HepG2 (cell line): ENCODE measurements at regions not wholly inside any gene's neighbourhood (a gene's known extent, or its start where the extent isn't known, plus 50 kb on each side); places are given as distances from the start of the nearest gene placed in this dataset.

Experiments
- ATAC-seq: fragments of 200-7000 bp; cut with Tn5 transposase; 3 replicates; pipeline ENCODE4 v1.9.1; 2020; ENCODE audit warnings: mild to moderate bottlenecking, moderate library complexity
- BruUV-seq: library from RNA; stranded (reverse); fragments of 400-500 nt; replicated peaks from 2 replicates; lab custom pipeline; 2021; lab: Mats Ljungman, UMichigan
- CTCF ChIA-PET: fragments of 300-600 bp; formaldehyde crosslinking; extraction: SDS; loops from one replicate; lab custom pipeline; 2021; ENCODE audit warnings: low total read pairs, inconsistent platforms, low intra/inter-chr PET ratio; lab: Yijun Ruan, JAX
- POLR2A ChIA-PET: fragments of 350-600 bp; sonication (Branson Sonifier 250); formaldehyde crosslinking; loops from one replicate; lab custom pipeline; 2020; ENCODE audit warnings: antibody characterized with exemption, inconsistent platforms; lab: Yijun Ruan, JAX
- DNase-seq: peaks from one replicate; pipeline ENCODE4 v3.0.0-alpha.2; 2015; ENCODE audit warnings: low spot score
- FAIRE-seq: peaks from 3 replicates; lab custom pipeline; 2011; peaks lifted over from hg19 to GRCh38; lab: Jason Lieb, UNC
- H2AFZ ChIP-seq: one replicate; pipeline ENCODE4 v1.6.1; 2011; ENCODE audit warnings: low read length, inconsistent platforms
- H3K27ac ChIP-seq: fragments of 300-600 bp; 3 replicates; pipeline ENCODE4 v1.8.0; 2011; ENCODE audit warnings: mixed run types, mild to moderate bottlenecking, mixed read lengths, low read length, inconsistent platforms; ENCODE audit not compliant: insufficient read depth; ENCODE audit errors: extremely low read length
- H3K27me3 ChIP-seq, 2 experiments: fragments of 200-600 bp in 1 of 2; 2 replicates in 1 of 2; 3 replicates in 1 of 2; pipeline versions ENCODE4 v1.6.0 to v1.8.0; 2011; ENCODE audit warnings: low read length in 2 of 2, mild to moderate bottlenecking in 2 of 2, moderate library complexity in 2 of 2, inconsistent platforms in 1 of 2; ENCODE audit not compliant: insufficient read depth in 2 of 2, control insufficient read depth in 1 of 2
- H3K36me3 ChIP-seq, 2 experiments: fragments of 200-600 bp in 1 of 2; replicated peaks in 1 of 2; 2 replicates in 1 of 2; 3 replicates in 1 of 2; pipeline versions ENCODE4 v1.5.1 to v1.8.0; 2011; ENCODE audit warnings: low read length in 2 of 2, inconsistent platforms in 1 of 2; ENCODE audit not compliant: insufficient read depth in 2 of 2, control insufficient read depth in 1 of 2
- H3K4me1 ChIP-seq: 2 replicates; pipeline ENCODE4 v1.5.1; 2012; ENCODE audit warnings: low read length, inconsistent platforms; ENCODE audit not compliant: insufficient read depth
- H3K4me2 ChIP-seq: 2 replicates; pipeline ENCODE4 v1.6.0; 2011; ENCODE audit warnings: low read depth, low read length, inconsistent platforms
- H3K4me3 ChIP-seq, 3 experiments: fragments of 200-600 bp in 1 of 3; sonication (generic), shearing (Covaris generic) in 1 of 3; replicated peaks in 1 of 3; 2 replicates each; pipeline ENCODE4 v1.5.1; 2011 to 2016; ENCODE audit warnings: low read length in 3 of 3, inconsistent platforms in 2 of 3, low read depth in 2 of 3, mild to moderate bottlenecking in 2 of 3, control low read depth in 1 of 3, mixed read lengths in 1 of 3; ENCODE audit not compliant: insufficient read depth in 1 of 3
- H3K79me2 ChIP-seq: one replicate; pipeline ENCODE4 v1.6.1; 2011; ENCODE audit warnings: low read length, inconsistent platforms; ENCODE audit not compliant: insufficient read depth
- H3K9ac ChIP-seq: 2 replicates; pipeline ENCODE4 v1.6.0; 2011; ENCODE audit warnings: mild to moderate bottlenecking, low read depth, low read length, inconsistent platforms; ENCODE audit not compliant: insufficient read depth
- H3K9me3 ChIP-seq: 2 replicates; pipeline ENCODE4 v1.5.1; 2012; ENCODE audit warnings: mild to moderate bottlenecking, low read length
- H4K20me1 ChIP-seq: 2 replicates; pipeline ENCODE4 v1.6.0; 2011; ENCODE audit warnings: inconsistent platforms, mild to moderate bottlenecking, low read length, moderate library complexity; ENCODE audit not compliant: insufficient read depth
- ATF1 ChIP-seq: IDR thresholded peaks from 2 replicates; pipeline ENCODE4 v1.6.1; 2016; ENCODE audit warnings: mild to moderate bottlenecking, control low read depth
- ATF7 ChIP-seq, 2 experiments: fragments of 450-650 bp in 1 of 2; sonication (generic) in 1 of 2; formaldehyde crosslinking in 1 of 2; IDR thresholded peaks; 2 replicates each; pipeline versions ENCODE4 v1.4.0 to v1.6.1; 2016 to 2020; ENCODE audit warnings: antibody characterized with exemption in 1 of 2, mild to moderate bottlenecking in 1 of 2, missing genetic modification reagents in 1 of 2
- ELF1 ChIP-seq: sonication (generic); formaldehyde crosslinking; IDR thresholded peaks from 2 replicates; pipeline ENCODE4 v1.4.0; 2020; ENCODE audit warnings: missing genetic modification reagents
- HOXD1 ChIP-seq: sonication (generic); formaldehyde crosslinking; IDR thresholded peaks from 2 replicates; pipeline ENCODE4 v1.5.0; 2020; ENCODE audit warnings: missing genetic modification reagents
- NR2F2 ChIP-seq: IDR thresholded peaks from 2 replicates; pipeline ENCODE4 v1.6.1; 2012; ENCODE audit warnings: low read depth, inconsistent platforms, borderline replicate concordance
- POLR2A ChIP-seq, 2 experiments: IDR thresholded peaks; 2 replicates each; pipeline ENCODE4 v1.6.1; 2011; ENCODE audit warnings: low read depth in 2 of 2, low read length in 2 of 2, mild to moderate bottlenecking in 1 of 2, moderate library complexity in 1 of 2; ENCODE audit not compliant: insufficient read depth in 1 of 2
- SSRP1 ChIP-seq: IDR thresholded peaks from 2 replicates; pipeline ENCODE4 v1.6.1; 2016; ENCODE audit warnings: control low read depth
- ZBTB8A ChIP-seq: sonication (generic); formaldehyde crosslinking; IDR thresholded peaks from 2 replicates; pipeline ENCODE4 v1.4.0; 2020; ENCODE audit warnings: mild to moderate bottlenecking, low read depth, missing genetic modification reagents, borderline replicate concordance
- ZNF260 ChIP-seq: sonication (generic); formaldehyde crosslinking; IDR thresholded peaks from 2 replicates; pipeline ENCODE4 v1.4.0; 2020; ENCODE audit warnings: missing genetic modification reagents, low read depth, mild to moderate bottlenecking, borderline replicate concordance
- WGBS: methylation state at CpG from one replicate; pipeline ENCODE4 v1.1.6; 2017; ENCODE audit warnings: low lambda C conversion rate; 5-methylcytosine and 5-hydroxymethylcytosine counted together
- in situ Hi-C: cut with HindIII; loops from 2 replicates; pipeline ENCODE4 v1.10.0; 2017; ENCODE audit warnings: low pct_unique_long_range_greater_than_20kb; ENCODE audit not compliant: extremely low pct_ligation_motif_present
- intact Hi-C: fragments of 100-400 bp; cut with micrococcal nuclease; formaldehyde crosslinking; loops from one replicate; pipeline ENCODE4 v1.10.0; 2022; ENCODE audit not compliant: unreplicated experiment
- TF ChIP-seq, protein P1 (sequence below): IDR thresholded peaks from 2 replicates; pipeline ENCODE4 v1.6.1; 2016; ENCODE audit warnings: missing compliant biosample characterization, missing genetic modification reagents, borderline replicate concordance

DNA sequence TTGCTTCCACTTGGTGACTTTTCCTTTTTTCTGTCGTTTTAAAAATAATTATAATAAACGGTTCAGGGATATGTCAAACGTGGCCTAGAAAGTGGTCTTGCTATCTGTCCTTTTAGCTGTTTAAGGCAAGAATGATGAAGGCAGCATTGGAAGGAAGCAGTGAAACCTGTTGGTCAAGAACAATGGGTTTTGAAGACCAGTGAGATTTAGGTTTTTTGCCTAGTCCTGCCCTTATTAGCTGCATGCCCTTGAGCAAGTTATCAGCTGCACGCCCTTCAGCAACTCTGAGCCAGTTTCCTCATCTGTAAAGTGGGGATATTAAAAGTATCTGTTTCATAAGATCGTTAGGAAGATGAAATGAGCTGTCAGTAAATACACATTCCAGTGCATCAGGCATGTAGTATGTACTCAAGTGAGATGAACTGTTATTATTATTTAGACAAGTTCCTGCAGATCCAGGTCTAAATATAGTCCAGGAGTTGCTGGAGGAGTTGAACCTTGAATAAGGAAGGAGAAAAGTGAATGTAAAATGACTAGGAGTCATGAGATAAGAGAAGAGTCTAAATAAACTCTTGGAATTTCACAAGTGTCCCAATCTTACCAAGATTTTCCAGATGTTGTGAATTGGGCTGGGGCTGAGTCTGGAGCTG lies 90.8 kb upstream of the HSD17B12 start:
- H3K9me3 ChIP-seq, result no peaks in the 10 kb centered on the region
- CTCF ChIA-PET, result no interaction called here
- no peaks in the 10 kb centered on the region for H4K20me1 ChIP-seq
- intact Hi-C loops (no loop called here), in situ Hi-C loops (loop anchor here (10.0 kb wide), 1 partner anchor 55 kb away; no protein-coding TSS in a partner anchor)
- no TSS peak for BruUV-seq
- no peaks in the 10 kb centered on the region for H3K4me1 ChIP-seq
- POLR2A ChIA-PET, result no interaction called here
- FAIRE-seq (no peak), DNase-seq (no peak), ATAC-seq (no peak)
- H3K9ac ChIP-seq, result no peak overlapping the region
- TF ChIP-seq ATF1 (CRISPR knock-in tag) (no peak), ZNF260 (no peak), POLR2A (IDR thresholded peaks at IDR 0.05; ENCODE audit: insufficient read depth in 1 of 2, low read depth in 2 of 2, low read length in 2 of 2) (no peak), SSRP1 (no peak), ELF1 (CRISPR knock-in tag) (no peak), HOXD1 (CRISPR knock-in tag) (no peak), ATF7 (IDR thresholded peaks at IDR 0.05) (no peak), ATF7 (CRISPR knock-in tag; IDR thresholded peaks at IDR 0.05) (no peak), NR2F2 (no peak), ZBTB8A (no peak)
- TF ChIP-seq, protein P1, sequence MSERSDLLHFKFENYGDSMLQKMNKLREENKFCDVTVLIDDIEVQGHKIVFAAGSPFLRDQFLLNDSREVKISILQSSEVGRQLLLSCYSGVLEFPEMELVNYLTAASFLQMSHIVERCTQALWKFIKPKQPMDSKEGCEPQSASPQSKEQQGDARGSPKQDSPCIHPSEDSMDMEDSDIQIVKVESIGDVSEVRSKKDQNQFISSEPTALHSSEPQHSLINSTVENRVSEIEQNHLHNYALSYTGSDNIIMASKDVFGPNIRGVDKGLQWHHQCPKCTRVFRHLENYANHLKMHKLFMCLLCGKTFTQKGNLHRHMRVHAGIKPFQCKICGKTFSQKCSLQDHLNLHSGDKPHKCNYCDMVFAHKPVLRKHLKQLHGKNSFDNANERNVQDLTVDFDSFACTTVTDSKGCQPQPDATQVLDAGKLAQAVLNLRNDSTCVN, result no peak
- H3K36me3 ChIP-seq, result no peaks in the 10 kb centered on the region
- H3K4me2 ChIP-seq, result no peak overlapping the region
- H3K4me3 ChIP-seq, result no peak overlapping the region
- H2AFZ ChIP-seq, result no peak overlapping the region
- WGBS, result 1% methylated on average over 5 of the region's 5 CpGs
- H3K27ac ChIP-seq, result no peak overlapping the region
- peaks cover 0 to 2% of the 10 kb centered on the region in 2 experiments; a peak in 2 of 5 replicates for H3K27me3 ChIP-seq
- no peaks in the 10 kb centered on the region for H3K79me2 ChIP-seq
